ENCODE measurements at regions not wholly inside any gene's neighbourhood (a gene's known extent, or its start where the extent isn't known, plus 50 kb on each side); places are given as distances from the start of the nearest gene placed in this dataset.
"Not testable (repeated sequence)": the region's sequence is repeated elsewhere in the genome, so short reads cannot be mapped to it uniquely, and the experiment has no call there.

DNA sequence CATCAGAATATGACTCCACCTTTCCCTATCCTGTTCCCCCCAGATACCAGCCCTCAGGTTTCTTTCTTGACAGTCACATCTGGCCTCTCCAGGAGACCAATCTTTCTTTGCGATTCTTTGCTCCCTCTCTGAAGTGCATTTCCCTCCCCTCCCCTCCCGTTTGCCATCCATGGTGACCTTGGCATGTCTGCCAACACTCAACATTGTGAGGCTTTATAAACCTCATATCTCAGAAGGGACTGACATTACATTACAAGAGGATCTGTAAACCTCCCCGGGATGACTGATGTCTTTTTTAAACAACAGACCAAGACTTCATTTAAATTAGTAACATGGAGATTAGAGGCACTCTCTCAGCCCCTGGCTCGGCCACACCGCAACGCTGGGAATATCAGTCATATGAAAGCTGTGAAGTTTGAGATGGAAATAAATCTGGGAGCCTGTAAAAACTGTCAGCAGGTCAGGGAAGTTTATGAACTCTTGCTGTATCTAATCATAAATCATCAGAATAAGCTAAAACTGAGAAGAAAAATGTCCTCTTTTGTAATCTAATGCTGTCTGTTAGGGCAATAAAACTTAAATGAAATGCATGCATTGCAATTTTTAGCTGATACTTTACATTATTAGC lies 401.7 kb upstream of the PROX1 start:
- no peak for DNase-seq (ENCODE audit: low spot score)
- TF ChIP-seq, protein P1, sequence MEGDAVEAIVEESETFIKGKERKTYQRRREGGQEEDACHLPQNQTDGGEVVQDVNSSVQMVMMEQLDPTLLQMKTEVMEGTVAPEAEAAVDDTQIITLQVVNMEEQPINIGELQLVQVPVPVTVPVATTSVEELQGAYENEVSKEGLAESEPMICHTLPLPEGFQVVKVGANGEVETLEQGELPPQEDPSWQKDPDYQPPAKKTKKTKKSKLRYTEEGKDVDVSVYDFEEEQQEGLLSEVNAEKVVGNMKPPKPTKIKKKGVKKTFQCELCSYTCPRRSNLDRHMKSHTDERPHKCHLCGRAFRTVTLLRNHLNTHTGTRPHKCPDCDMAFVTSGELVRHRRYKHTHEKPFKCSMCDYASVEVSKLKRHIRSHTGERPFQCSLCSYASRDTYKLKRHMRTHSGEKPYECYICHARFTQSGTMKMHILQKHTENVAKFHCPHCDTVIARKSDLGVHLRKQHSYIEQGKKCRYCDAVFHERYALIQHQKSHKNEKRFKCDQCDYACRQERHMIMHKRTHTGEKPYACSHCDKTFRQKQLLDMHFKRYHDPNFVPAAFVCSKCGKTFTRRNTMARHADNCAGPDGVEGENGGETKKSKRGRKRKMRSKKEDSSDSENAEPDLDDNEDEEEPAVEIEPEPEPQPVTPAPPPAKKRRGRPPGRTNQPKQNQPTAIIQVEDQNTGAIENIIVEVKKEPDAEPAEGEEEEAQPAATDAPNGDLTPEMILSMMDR (IDR thresholded peaks at IDR 0.05): no peak
- Mint-ChIP-seq H3K4me3 (ENCODE audit: unreplicated experiment) (no peak overlapping the region), H3K9me3 (ENCODE audit: low read depth) (no peaks in the 10 kb centered on the region), H3K27me3 (ENCODE audit: low read depth) (peaks cover 5% of the 10 kb centered on the region), H3K36me3 (ENCODE audit: low read depth) (no peaks in the 10 kb centered on the region), H3K4me1 (ENCODE audit: low read depth) (no peaks in the 10 kb centered on the region), H3K27ac (ENCODE audit: unreplicated experiment) (no peak overlapping the region)

DNA sequence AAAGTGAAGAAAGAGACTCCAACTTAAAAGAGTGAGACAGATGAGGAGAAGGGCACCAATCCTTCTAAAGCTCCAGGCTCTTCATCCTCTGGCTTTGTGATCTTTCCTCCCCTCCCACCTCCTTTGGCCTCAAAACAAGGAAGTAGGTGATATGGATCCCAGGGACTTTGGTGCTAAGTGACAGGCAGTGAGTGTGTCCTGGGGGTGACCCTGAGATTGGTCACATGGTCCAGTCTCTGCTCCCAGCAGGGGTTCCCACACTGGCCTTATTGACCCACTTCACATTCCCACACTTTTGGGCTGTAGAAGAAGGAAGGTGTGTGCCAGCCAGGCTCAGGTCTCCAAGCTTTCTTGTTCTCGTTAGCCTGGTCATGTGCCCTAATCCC lies 401.2 kb upstream of the PROX1 start:
- DNase-seq (ENCODE audit: low spot score): no peak
- Mint-ChIP-seq H3K4me3 (ENCODE audit: unreplicated experiment) (no peak overlapping the region), H3K27me3 (ENCODE audit: low read depth) (peaks cover 5% of the 10 kb centered on the region), H3K9me3 (ENCODE audit: low read depth) (no peaks in the 10 kb centered on the region), H3K27ac (ENCODE audit: unreplicated experiment) (no peak overlapping the region), H3K4me1 (ENCODE audit: low read depth) (no peaks in the 10 kb centered on the region), H3K36me3 (ENCODE audit: low read depth) (no peaks in the 10 kb centered on the region)
- TF ChIP-seq, protein P1 (IDR thresholded peaks at IDR 0.05): no peak

DNA sequence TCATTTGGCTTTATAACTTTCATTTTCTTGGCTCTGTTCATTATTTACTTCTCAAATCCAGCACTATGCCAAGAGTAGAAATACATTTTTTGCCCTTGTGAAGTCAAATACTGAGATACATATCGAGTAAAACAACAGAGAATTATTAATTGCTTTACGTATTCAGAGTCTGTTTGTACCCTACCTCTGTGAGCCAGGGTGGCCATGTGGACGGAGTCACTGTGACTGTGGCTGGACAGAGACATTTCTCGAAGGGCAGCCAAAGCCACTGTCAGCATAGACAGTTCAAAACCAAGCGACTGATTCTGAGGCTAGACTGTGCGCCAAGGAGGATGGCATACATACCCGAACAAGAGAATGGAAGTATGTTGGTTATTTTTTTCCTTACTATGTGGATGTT lies 391.0 kb upstream of the PROX1 start:
- no peak overlapping the region for H3K4me3 Mint-ChIP-seq (ENCODE audit: unreplicated experiment)
- no peak overlapping the region for H3K27ac Mint-ChIP-seq (ENCODE audit: unreplicated experiment)
- no peaks in the 10 kb centered on the region for H3K9me3 Mint-ChIP-seq (ENCODE audit: low read depth)
- no peaks in the 10 kb centered on the region for H3K27me3 Mint-ChIP-seq (ENCODE audit: low read depth)
- TF ChIP-seq, protein P1 (IDR thresholded peaks at IDR 0.05): no peak
- no peaks in the 10 kb centered on the region for H3K36me3 Mint-ChIP-seq (ENCODE audit: low read depth)
- no peak for DNase-seq (ENCODE audit: low spot score)
- H3K4me1 Mint-ChIP-seq (ENCODE audit: low read depth): no peaks in the 10 kb centered on the region

DNA sequence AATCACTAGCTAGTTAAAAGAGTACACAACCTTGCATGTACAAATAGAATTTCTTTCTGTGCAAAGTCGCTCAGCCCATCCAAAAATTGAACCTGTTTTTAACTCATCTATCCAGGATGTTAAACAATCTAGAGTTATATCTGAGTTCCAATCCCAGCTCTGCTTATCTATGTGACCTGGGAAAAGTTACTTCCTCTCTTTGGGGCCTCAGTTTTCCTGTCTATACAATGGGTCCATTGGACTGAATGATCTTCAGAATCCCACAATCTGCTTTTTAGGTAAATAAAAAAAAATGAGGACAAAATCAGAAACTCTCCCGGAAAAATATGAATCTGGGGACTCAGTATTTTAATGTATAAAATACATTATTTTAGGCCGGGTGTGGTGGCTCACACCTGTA lies 389.5 kb upstream of the PROX1 start:
- TF ChIP-seq, protein P1 (IDR thresholded peaks at IDR 0.05): no peak

DNA sequence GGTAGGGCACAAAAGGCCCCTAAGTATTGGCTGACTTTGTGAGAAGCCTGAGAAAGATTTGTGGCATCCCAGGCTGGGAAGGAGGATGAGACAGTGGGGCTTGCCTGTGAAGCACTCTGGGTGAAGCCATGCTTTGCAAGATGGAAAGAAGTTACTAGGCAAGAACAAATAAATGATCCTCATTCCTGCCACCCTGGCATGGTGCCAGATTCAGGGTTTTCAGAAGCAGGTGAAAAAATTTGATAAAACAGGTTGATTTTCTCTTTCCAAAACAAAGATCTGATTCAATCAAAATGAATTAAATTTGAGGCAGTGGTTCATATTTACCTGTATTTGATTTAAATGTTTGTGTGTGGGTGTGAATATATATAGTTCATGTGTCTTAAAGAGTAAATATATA lies 386.9 kb upstream of the PROX1 start:
- Mint-ChIP-seq H3K36me3 (ENCODE audit: low read depth) (no peaks in the 10 kb centered on the region), H3K4me1 (ENCODE audit: low read depth) (no peaks in the 10 kb centered on the region), H3K4me3 (ENCODE audit: unreplicated experiment) (no peak overlapping the region), H3K27me3 (ENCODE audit: low read depth) (peaks cover 4% of the 10 kb centered on the region), H3K27ac (ENCODE audit: unreplicated experiment) (no peak overlapping the region), H3K9me3 (ENCODE audit: low read depth) (no peaks in the 10 kb centered on the region)
- DNase-seq (ENCODE audit: low spot score): no peak
- TF ChIP-seq, protein P1 (IDR thresholded peaks at IDR 0.05): no peak

More for the DNA sequence above, 389.5 kb upstream of the PROX1 start:
- Mint-ChIP-seq H3K27ac (ENCODE audit: unreplicated experiment) (no peak overlapping the region), H3K9me3 (ENCODE audit: low read depth) (no peaks in the 10 kb centered on the region), H3K4me3 (ENCODE audit: unreplicated experiment) (no peak overlapping the region), H3K4me1 (ENCODE audit: low read depth) (no peaks in the 10 kb centered on the region), H3K36me3 (ENCODE audit: low read depth) (no peaks in the 10 kb centered on the region), H3K27me3 (ENCODE audit: low read depth) (no peaks in the 10 kb centered on the region)
- DNase-seq (ENCODE audit: low spot score): no peak

DNA sequence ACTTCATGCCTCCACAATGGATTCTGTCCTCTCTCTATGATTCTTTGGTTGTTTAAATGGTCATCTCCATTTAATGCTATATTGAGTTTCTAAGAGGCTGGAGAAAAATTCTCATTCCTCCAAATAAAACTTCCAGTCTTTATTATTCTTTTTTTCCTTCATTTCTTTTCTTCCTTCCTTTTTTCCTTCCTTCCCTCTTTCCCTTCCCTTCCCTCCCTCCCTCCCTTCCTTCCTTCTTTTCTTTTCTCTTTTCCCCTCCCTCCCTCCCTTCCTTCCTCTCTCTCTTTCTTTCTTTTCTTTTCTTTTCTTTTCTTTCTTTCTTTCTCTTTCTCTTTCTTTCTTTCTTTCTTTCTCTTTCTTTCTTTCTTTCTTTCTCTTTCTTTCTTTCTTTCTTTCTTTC lies 386.1 kb upstream of the PROX1 start:
- not testable (repeated sequence) for H3K4me1 Mint-ChIP-seq (ENCODE audit: low read depth); H3K4me3 Mint-ChIP-seq (ENCODE audit: unreplicated experiment); H3K27me3 Mint-ChIP-seq (ENCODE audit: low read depth); H3K9me3 Mint-ChIP-seq (ENCODE audit: low read depth); H3K27ac Mint-ChIP-seq (ENCODE audit: unreplicated experiment); H3K36me3 Mint-ChIP-seq (ENCODE audit: low read depth); DNase-seq (ENCODE audit: low spot score)
